Activated CD4-positive, alpha-beta memory T cell treated with anti-CD3 and anti-CD28 coated beads for 36 hours (primary cell): ENCODE measurements at regions not wholly inside any gene's neighbourhood (a gene's known extent, or its start where the extent isn't known, plus 50 kb on each side); places are given as distances from the start of the nearest gene placed in this dataset.

Experiments used
- CTCF ChIA-PET: fragments of 350-600 bp; sonication (Branson Sonifier 250); formaldehyde crosslinking; loops from one replicate; lab custom pipeline; 2021; ENCODE audit warnings: antibody characterized with exemption, inconsistent platforms; lab: Charles Lee
- POLR2A ChIA-PET: fragments of 350-600 bp; sonication (Branson Sonifier 250); formaldehyde crosslinking; loops from one replicate; lab custom pipeline; 2021; ENCODE audit warnings: antibody characterized with exemption; lab: Charles Lee
- DNase-seq: peaks from one replicate; pipeline ENCODE4 v3.0.0-alpha.2; 2020
- H3K27ac Mint-ChIP-seq: one replicate; pipeline ENCODE4 v1.8.0; 2021; ENCODE audit warnings: mixed read lengths
- H3K27me3 Mint-ChIP-seq: one replicate; pipeline ENCODE4 v1.8.0; 2021; ENCODE audit warnings: mixed read lengths
- H3K36me3 Mint-ChIP-seq: one replicate; pipeline ENCODE4 v1.8.0; 2021; ENCODE audit warnings: mixed read lengths
- H3K4me1 Mint-ChIP-seq: one replicate; pipeline ENCODE4 v1.8.0; 2021; ENCODE audit warnings: low read depth, mixed read lengths
- H3K4me3 Mint-ChIP-seq: one replicate; pipeline ENCODE4 v1.8.0; 2021; ENCODE audit warnings: mild to moderate bottlenecking, mixed read lengths
- H3K9me3 Mint-ChIP-seq: one replicate; pipeline ENCODE4 v1.8.0; 2021; ENCODE audit warnings: mixed read lengths
- intact Hi-C: fragments of 100-400 bp; cut with micrococcal nuclease; formaldehyde crosslinking; loops from one replicate; pipeline ENCODE4 v1.15.1; 2023

- POLR2A ChIA-PET = no interaction called here
- CTCF ChIA-PET = no interaction called here
- intact Hi-C loops = no loop called here
- no peaks in the 10 kb centered on the region for H3K36me3 Mint-ChIP-seq
- H3K27ac Mint-ChIP-seq = no peak overlapping the region
- H3K4me1 Mint-ChIP-seq = no peaks in the 10 kb centered on the region
- DNase-seq = no peak
- peaks cover 2% of the 10 kb centered on the region for H3K9me3 Mint-ChIP-seq
- H3K27me3 Mint-ChIP-seq = no peaks in the 10 kb centered on the region
- H3K4me3 Mint-ChIP-seq = no peak overlapping the region
Observed at GRCh38 chr18:67896451-67896850, 379.9 kb upstream of the DSEL start.

DNA sequence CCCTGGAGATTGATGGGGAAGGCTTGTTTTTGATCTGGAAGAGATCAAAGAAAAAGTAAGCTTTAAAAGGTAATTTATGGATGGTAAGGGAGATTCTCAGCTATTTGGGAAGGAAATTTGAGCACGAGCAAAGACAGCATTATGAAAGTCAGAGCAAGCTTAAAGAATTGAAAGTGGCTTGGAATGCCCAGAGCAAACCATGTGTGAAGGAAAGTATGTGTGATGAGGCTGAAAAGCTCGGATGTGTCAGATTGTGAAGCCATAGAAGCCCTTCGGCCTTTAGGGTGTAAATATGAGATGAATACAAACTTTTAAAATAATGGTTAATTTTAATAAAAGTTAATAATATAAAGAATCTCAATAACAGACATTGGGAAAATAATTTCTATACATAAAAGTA, 377.4 kb upstream of the DSEL start:
- ChIA-PET POLR2A (no interaction called here), CTCF (no interaction called here)
- Mint-ChIP-seq H3K27ac (no peak overlapping the region), H3K9me3 (no peaks in the 10 kb centered on the region), H3K36me3 (no peaks in the 10 kb centered on the region), H3K4me1 (no peaks in the 10 kb centered on the region), H3K4me3 (no peak overlapping the region), H3K27me3 (no peaks in the 10 kb centered on the region)
- intact Hi-C loops = no loop called here
- no peak for DNase-seq

DNA sequence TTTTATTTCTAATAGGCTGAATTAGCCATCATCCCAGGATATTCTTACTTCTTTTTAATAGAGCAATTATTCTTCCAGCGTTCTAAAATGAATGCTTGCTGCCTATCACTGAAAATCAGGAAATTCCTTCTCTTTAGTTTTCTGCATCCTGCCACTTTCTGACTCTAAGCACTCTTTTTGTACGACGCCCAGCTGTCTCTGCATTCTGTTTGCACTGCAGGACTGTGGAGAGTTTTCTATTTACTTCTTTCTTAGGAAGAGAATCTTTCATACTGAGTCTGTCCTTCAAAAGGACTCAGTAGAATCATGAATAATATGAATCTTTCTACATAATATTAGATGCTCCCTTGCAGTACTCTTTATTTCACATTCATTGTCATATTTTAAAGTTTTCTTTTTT, 360.4 kb upstream of the DSEL start:
- DNase-seq = no peak
- Mint-ChIP-seq H3K36me3 (no peaks in the 10 kb centered on the region), H3K9me3 (no peaks in the 10 kb centered on the region), H3K4me1 (no peaks in the 10 kb centered on the region), H3K27me3 (no peaks in the 10 kb centered on the region), H3K27ac (no peak overlapping the region), H3K4me3 (no peak overlapping the region)
- ChIA-PET POLR2A (no interaction called here), CTCF (no interaction called here)
- intact Hi-C loops = no loop called here

DNA sequence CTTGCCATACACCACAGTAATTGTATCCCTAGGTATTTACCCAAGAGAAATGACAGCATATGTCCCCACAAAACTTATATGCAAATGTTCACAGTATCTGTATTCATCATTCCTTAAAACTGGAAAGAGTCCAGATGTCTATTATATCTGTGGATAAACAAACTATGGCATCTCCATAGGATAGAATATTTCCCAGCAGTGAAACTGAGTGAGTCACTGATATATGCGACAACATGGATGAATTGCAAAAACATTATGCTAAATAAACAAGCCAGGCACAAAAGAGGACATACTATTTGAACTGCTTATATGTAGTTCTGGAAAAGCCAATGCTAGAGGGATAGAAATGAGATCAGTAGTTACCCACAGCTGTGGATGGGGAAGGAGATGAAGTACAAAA, 359.4 kb upstream of the DSEL start:
- Mint-ChIP-seq H3K27ac (no peak overlapping the region), H3K4me3 (no peak overlapping the region), H3K4me1 (no peaks in the 10 kb centered on the region), H3K27me3 (no peaks in the 10 kb centered on the region), H3K9me3 (no peaks in the 10 kb centered on the region), H3K36me3 (no peaks in the 10 kb centered on the region)
- no peak for DNase-seq
- CTCF ChIA-PET = no interaction called here
- intact Hi-C loops = no loop called here
- POLR2A ChIA-PET = no interaction called here

DNA sequence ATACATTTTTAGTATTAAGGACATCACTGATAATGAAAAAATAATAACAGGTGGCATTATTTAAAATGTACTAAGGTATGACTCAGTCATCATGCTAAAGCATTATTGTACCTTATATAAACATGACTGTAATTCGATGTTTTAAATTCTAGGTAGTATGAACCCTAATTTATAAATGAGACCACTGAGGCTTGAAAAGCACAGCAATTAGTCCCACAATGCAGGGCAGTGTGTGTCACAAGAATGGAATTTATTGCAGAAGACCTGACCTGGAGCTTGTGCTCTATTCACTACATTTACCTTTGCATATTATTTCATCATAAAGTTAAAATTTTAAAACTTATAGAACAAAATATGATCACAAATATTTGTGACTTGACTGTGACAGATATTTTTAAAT, 358.5 kb upstream of the DSEL start:
- DNase-seq = no peak
- intact Hi-C loops = no loop called here
- no peaks in the 10 kb centered on the region for H3K4me1 Mint-ChIP-seq
- POLR2A ChIA-PET = no interaction called here
- CTCF ChIA-PET = no interaction called here
- no peaks in the 10 kb centered on the region for H3K9me3 Mint-ChIP-seq
- H3K4me3 Mint-ChIP-seq = no peak overlapping the region
- no peak overlapping the region for H3K27ac Mint-ChIP-seq
- no peaks in the 10 kb centered on the region for H3K27me3 Mint-ChIP-seq
- H3K36me3 Mint-ChIP-seq = no peaks in the 10 kb centered on the region

- CTCF ChIA-PET = no interaction called here
- Mint-ChIP-seq H3K4me3 (no peak overlapping the region), H3K27ac (no peak overlapping the region), H3K36me3 (no peaks in the 10 kb centered on the region), H3K27me3 (no peaks in the 10 kb centered on the region), H3K4me1 (no peaks in the 10 kb centered on the region), H3K9me3 (peaks cover 3% of the 10 kb centered on the region)
- DNase-seq = no peak
- intact Hi-C loops = no loop called here
- POLR2A ChIA-PET = no interaction called here
Observed at GRCh38 chr18:67865400-67865799, 348.9 kb upstream of the DSEL start.

DNA sequence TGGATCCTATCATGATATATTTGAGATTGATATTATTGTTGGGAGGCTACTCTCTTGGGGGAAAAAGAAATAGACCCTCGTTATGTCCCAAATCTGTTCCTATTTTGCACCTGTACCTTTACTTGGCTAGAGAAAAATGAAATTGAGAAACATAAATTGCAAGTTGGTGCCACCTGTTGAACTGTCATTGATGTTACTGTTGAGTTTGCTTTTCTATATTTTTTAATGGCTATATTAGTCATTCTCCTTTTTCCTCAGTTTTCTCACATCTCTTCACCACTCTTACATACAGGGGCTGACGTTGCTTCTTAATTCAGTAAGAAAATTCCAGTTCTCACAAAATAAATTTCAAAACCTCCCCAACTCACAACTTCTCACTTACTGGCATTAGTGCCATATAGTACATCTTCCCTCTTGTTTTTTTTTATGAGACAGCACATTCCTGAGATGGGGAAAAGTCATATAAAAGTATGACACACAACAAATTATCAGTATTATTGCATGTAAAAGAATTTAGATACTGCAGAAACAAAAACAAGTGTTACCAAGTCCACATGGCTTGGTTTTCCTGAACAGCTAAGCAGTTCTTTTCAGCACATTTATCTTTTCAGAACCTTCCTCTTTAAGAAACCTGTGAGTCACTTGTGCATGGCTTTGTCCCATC, 348.3 kb upstream of the DSEL start:
- no peak for DNase-seq
- Mint-ChIP-seq H3K4me1 (no peaks in the 10 kb centered on the region), H3K9me3 (peaks cover 3% of the 10 kb centered on the region)

DNA sequence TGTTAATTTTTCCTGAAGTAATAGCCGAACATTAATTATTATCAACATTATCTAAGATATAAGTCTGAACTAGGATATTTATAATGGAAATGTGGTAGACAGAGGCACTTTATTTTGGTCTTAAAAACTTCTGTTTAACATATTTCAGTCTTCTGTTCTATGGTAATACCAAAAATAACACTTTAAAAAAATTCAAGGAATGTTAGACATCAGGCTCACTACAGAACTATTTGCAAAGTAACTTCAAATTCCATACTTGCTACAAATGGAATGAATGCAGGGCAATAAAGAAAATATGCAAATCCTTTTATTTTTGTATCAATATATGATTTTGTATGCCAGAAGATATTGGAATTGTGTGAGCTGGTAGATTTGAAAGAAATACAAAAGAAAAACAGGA, 345.5 kb upstream of the DSEL start:
- DNase-seq = no peak
- Mint-ChIP-seq H3K27ac (no peak overlapping the region), H3K27me3 (no peaks in the 10 kb centered on the region), H3K4me1 (no peaks in the 10 kb centered on the region), H3K9me3 (peaks cover 3% of the 10 kb centered on the region), H3K36me3 (no peaks in the 10 kb centered on the region), H3K4me3 (no peak overlapping the region)
- intact Hi-C loops = no loop called here
- CTCF ChIA-PET = no interaction called here
- POLR2A ChIA-PET = no interaction called here

More for the DNA sequence above, 348.3 kb upstream of the DSEL start:
- Mint-ChIP-seq H3K36me3 (no peaks in the 10 kb centered on the region), H3K4me3 (no peak overlapping the region), H3K27ac (no peak overlapping the region), H3K27me3 (no peaks in the 10 kb centered on the region)
- intact Hi-C loops = no loop called here
- ChIA-PET CTCF (no interaction called here), POLR2A (no interaction called here)

DNA sequence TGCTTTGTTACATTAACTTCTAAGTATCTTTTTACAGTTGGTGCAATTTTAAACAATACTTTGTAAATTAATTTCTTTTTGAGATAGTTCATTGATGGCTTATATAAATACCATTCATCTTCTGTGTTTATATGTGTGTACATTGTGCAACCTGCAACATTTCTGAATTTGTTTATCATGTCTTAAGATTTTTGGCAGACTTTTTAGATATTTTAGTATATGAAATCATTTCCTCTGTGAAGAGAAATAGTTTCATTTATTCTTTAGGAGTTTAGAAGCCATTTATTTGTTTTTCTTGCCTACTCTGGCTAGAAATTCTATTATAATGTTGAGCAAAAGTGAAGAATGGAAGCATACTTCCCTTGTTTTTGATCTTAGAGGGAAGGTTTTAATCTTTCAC, 337.8 kb upstream of the DSEL start:
- Mint-ChIP-seq H3K27ac (no peak overlapping the region), H3K36me3 (no peaks in the 10 kb centered on the region), H3K27me3 (no peaks in the 10 kb centered on the region), H3K4me1 (no peaks in the 10 kb centered on the region), H3K9me3 (no peaks in the 10 kb centered on the region), H3K4me3 (no peak overlapping the region)
- ChIA-PET CTCF (no interaction called here), POLR2A (no interaction called here)
- DNase-seq = no peak
- intact Hi-C loops = no loop called here

DNA sequence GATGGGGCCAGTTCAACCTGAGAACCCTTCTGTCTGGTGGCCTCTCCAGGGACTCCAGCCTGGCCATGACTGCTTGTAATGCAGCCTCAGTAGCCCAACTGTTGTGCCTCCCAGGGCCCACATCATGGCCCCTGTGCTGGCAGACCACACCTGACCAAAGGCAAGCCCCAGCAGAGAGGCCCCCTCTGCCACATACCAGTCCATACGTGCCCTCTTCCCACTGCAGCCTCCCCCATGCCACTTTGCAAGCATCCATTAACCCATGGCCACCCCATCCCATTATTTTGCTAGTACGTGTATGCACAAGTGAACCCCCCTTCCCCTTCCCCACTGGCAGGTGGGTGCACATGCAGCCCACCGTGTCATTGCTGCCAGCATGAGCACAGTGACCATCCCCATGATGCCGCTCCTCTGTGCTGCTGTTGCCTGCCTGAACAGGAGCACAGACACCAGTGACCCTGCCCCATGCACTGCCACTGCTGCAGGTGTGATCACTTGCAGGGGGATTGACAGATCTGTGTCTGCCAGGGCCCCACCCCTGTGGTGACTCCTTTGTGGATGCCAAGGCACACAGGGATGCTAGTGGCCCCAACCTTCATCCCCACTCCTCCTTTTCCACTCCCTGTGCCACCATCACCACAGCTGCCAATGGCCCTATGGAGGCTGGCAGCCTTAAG, 330.0 kb upstream of the DSEL start:
- DNase-seq = no peak
- H3K36me3 Mint-ChIP-seq = no peaks in the 10 kb centered on the region
- POLR2A ChIA-PET = no interaction called here
- H3K4me3 Mint-ChIP-seq = no peak overlapping the region
- CTCF ChIA-PET = no interaction called here
- H3K4me1 Mint-ChIP-seq = no peaks in the 10 kb centered on the region
- no peaks in the 10 kb centered on the region for H3K27me3 Mint-ChIP-seq
- H3K27ac Mint-ChIP-seq = no peak overlapping the region
- no peaks in the 10 kb centered on the region for H3K9me3 Mint-ChIP-seq
- intact Hi-C loops = no loop called here

DNA sequence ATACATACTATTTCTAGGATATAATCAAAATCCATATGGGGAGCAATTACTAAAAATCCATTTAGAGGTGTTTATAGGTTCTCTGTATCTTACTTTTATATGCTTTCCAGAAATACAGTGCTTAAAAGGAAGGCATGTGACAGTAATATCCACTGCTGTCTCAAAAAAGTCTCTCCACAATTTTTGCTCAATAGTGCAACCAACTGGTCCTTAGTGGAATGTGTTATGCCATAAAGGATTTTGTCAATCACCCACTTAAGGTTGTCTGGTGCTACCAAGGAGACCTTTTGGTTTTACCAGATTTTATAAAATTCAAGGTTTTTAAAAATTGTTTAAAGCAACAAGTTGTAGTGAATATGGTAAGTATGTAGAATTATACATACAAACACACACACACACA, 328.5 kb upstream of the DSEL start:
- H3K4me3 Mint-ChIP-seq = no peak overlapping the region
- no peak for DNase-seq
- H3K4me1 Mint-ChIP-seq = no peaks in the 10 kb centered on the region
- no peak overlapping the region for H3K27ac Mint-ChIP-seq
- POLR2A ChIA-PET = no interaction called here
- intact Hi-C loops = no loop called here
- CTCF ChIA-PET = no interaction called here
- H3K27me3 Mint-ChIP-seq = no peaks in the 10 kb centered on the region
- no peaks in the 10 kb centered on the region for H3K9me3 Mint-ChIP-seq
- no peaks in the 10 kb centered on the region for H3K36me3 Mint-ChIP-seq

- CTCF ChIA-PET = no interaction called here
- H3K4me3 Mint-ChIP-seq = no peak overlapping the region
Observed at GRCh38 chr18:67840379-67840778, 323.9 kb upstream of the DSEL start.

DNA sequence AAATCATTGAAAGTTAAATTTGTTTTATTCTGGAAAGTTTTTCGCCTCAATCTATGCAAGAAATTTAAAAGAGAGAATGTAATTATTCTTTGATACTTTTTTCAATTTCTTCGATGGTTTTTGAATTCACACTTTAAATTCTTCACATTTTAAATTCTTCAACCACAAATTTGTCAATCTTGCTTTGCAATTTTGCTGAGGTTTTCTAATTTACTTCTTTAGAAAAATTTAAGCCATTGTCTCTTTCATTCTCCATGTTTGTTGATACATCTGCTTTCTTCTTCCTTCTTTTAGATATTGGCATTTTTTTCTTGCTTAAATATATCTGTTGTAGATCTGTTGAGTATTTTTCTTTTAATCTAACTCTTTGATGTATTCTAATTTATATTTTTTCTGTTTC, 301.9 kb upstream of the DSEL start:
- no peak for DNase-seq
- Mint-ChIP-seq H3K27me3 (no peaks in the 10 kb centered on the region), H3K36me3 (no peaks in the 10 kb centered on the region), H3K4me1 (no peaks in the 10 kb centered on the region), H3K27ac (no peak overlapping the region), H3K4me3 (no peak overlapping the region), H3K9me3 (no peaks in the 10 kb centered on the region)
- ChIA-PET CTCF (no interaction called here), POLR2A (no interaction called here)
- intact Hi-C loops = no loop called here

More at GRCh38 chr18:67840379-67840778, 323.9 kb upstream of the DSEL start:
- Mint-ChIP-seq H3K4me1 (no peaks in the 10 kb centered on the region), H3K36me3 (no peaks in the 10 kb centered on the region), H3K27ac (no peak overlapping the region), H3K9me3 (no peaks in the 10 kb centered on the region), H3K27me3 (no peaks in the 10 kb centered on the region)
- POLR2A ChIA-PET = no interaction called here
- DNase-seq = no peak
- intact Hi-C loops = no loop called here
